GM12891 (cell line): ENCODE measurements at regions not wholly inside any gene's neighbourhood (a gene's known extent, or its start where the extent isn't known, plus 50 kb on each side); places are given as distances from the start of the nearest gene placed in this dataset.

Source experiments
- PAX5 ChIP-seq: IDR thresholded peaks from 2 replicates; pipeline ENCODE4 v1.6.1; 2011; ENCODE audit warnings: low read length, moderate library complexity, mild to moderate bottlenecking; ENCODE audit not compliant: insufficient read depth, severe bottlenecking
- POLR2A ChIP-seq: IDR thresholded peaks from 2 replicates; pipeline ENCODE4 v1.6.1; 2011; ENCODE audit warnings: low read depth, low read length, control low read depth
- POLR2AphosphoS5 ChIP-seq: IDR thresholded peaks from 2 replicates; pipeline ENCODE4 v1.6.1; 2011; ENCODE audit warnings: low read depth, low read length, control low read depth
- POU2F2 ChIP-seq: IDR thresholded peaks from 2 replicates; pipeline ENCODE4 v1.6.1; 2011; ENCODE audit warnings: low read depth, mild to moderate bottlenecking, control low read depth, low read length, moderate library complexity
- SPI1 ChIP-seq: IDR thresholded peaks from 2 replicates; pipeline ENCODE4 v1.6.1; 2011; ENCODE audit warnings: low read depth, low read length, control low read depth
- TAF1 ChIP-seq: IDR thresholded peaks from 2 replicates; pipeline ENCODE4 v1.6.1; 2011; ENCODE audit warnings: low read depth, low read length, control low read depth

GRCh38 chr13:80481588-80481987 lies 140.7 kb upstream of the SPRY2 start:
- TF ChIP-seq POLR2AphosphoS5 (no peak), POLR2A (no peak), SPI1 (no peak), TAF1 (no peak), POU2F2 (no peak), PAX5 (no peak)
